Motor neuron (in vitro differentiated cells): ENCODE measurements at regions not wholly inside any gene's neighbourhood (a gene's known extent, or its start where the extent isn't known, plus 50 kb on each side); places are given as distances from the start of the nearest gene placed in this dataset.
A peak's percentile ranks its signal among the peaks of the same experiment; 100 is the strongest.

Experiments
- ATAC-seq, 8 experiments: fragments of 200-7000 bp; cut with Tn5 transposase; replicated peaks in 6 of 8; 2 replicates each; pipeline ENCODE4 v1.8.0; 2021; ENCODE audit warnings: mild to moderate bottlenecking in 8 of 8, moderate library complexity in 8 of 8
- H3K27ac ChIP-seq, 2 donors: fragments of 250-450 bp; sonication (Bioruptor Pico); 2 replicates each; pipeline ENCODE4 v1.9.0; 2021; ENCODE audit warnings: antibody characterized with exemption in 2 of 2, mild to moderate bottlenecking in 2 of 2, moderate library complexity in 1 of 2
- H3K4me1 ChIP-seq, 2 donors: fragments of 250-450 bp; sonication (Bioruptor Pico); replicated peaks in 1 of 2; 2 replicates each; pipeline ENCODE4 v1.6.1; 2021; ENCODE audit warnings: antibody characterized with exemption in 2 of 2, mild to moderate bottlenecking in 2 of 2, moderate library complexity in 1 of 2
- H3K4me3 ChIP-seq, 5 donors: fragments of 250-450 bp; sonication (Bioruptor Pico); 2 replicates each; pipeline ENCODE4 v1.9.0; 2021; ENCODE audit warnings: antibody characterized with exemption in 5 of 5, mild to moderate bottlenecking in 5 of 5, moderate library complexity in 4 of 5
- WGBS, 10 experiments: fragments of 450-650 bp; shearing (Covaris generic); methylation state at CpG; one replicate each; pipeline ENCODE4 v1.0.0; 2022; 5-methylcytosine and 5-hydroxymethylcytosine counted together
- in situ Hi-C, 9 experiments: fragments of 400-800 bp; cut with MboI; loops; one replicate each; pipeline ENCODE4 v1.15.0; 2021; ENCODE audit warnings: low sequenced_read_pairs in 9 of 9, low pct_unique_long_range_greater_than_20kb in 2 of 9; ENCODE audit not compliant: unreplicated experiment in 9 of 9

DNA sequence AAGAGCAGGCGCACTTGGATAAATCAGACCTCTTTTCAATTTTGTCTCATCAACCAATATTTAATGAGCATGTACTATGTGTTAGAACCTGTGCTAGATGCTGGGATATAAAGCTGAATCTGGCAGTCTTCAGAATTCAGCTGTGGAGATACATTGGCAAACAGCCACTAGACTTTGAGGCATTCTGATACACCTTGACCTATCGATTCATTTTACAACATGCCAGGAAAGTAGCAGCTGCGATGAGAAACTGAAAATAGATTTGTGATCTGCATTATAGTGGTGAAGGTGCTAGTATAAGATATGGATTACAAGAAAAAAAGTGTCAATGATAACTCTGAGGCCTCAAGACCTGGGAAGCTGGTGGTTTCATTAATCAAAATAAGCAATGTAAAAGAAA is 1338.1 kb upstream of the TENM4 start:
- in situ Hi-C loops: no loop called here
- WGBS, 10 experiments: 0 to 100% (median 89%) methylated on average over 1 to 3 of the region's 3 CpGs; no CpG with 5 or more reads in 2 of the 10 experiments
- peaks cover 0 to 6% of the 10 kb centered on the region in 2 donors for H3K4me1 ChIP-seq
- ATAC-seq: no peak
- no peak overlapping the region for H3K4me3 ChIP-seq
- no peak overlapping the region for H3K27ac ChIP-seq

DNA sequence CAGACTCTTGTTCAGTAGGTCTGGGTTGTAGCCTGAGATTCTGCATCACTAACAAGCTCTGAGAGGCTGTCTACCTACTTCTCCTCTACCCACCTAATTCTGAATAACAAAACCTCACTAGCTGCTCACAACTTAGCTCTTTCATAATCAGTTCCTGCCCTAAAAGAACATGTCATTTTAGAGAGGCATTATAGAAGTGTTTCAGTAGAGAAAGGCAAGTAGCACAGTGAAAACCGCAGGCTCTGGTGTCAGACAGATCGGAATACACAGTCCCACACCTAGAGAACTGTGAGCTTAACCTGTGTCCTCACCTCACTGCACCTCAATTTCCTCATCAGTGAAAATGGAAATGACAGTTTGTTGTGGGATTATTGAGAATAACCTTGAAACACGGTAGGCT is 1337.6 kb upstream of the TENM4 start:
- H3K4me3 ChIP-seq: no peak overlapping the region
- H3K27ac ChIP-seq: no peak overlapping the region
- peaks cover 0 to under 1% of the 10 kb centered on the region in 2 donors for H3K4me1 ChIP-seq
- 0 to 100% (median 78%) methylated on average over 1 to 3 of the region's 3 CpGs; no CpG with 5 or more reads in 2 of the 10 experiments for WGBS, 10 experiments
- no peak for ATAC-seq
- in situ Hi-C loops: no loop called here

DNA sequence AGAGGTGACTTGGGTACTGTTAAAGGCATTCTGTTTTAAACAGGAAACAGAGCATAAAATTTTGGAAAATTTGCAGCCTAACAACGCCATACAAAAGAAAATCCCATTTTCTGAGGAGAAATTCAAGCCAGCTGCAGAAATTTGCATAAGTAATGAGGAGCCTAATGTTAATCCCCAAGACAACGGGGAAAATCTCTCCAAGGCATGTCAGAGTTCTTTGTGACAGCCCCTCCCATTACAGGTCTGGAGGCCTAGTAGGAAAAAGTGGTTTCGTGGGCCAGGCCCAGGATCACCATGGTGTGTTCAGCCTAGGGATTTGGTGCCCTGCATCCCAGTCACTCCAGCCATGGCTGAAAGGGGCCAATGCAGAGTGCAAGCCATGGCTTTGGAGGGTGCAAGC is 1333.1 kb upstream of the TENM4 start:
- no peak overlapping the region for H3K4me3 ChIP-seq
- WGBS, 10 experiments: 0 to 100% (median 48%) methylated on average over 1 to 3 of the region's 3 CpGs; no CpG with 5 or more reads in 1 of the 10 experiments
- H3K27ac ChIP-seq: no peak overlapping the region
- H3K4me1 ChIP-seq: peaks cover 2 to 14% of the 10 kb centered on the region in 2 donors
- ATAC-seq: peak in 1 of 8 experiments; percentile 34
- in situ Hi-C loops: no loop called here

DNA sequence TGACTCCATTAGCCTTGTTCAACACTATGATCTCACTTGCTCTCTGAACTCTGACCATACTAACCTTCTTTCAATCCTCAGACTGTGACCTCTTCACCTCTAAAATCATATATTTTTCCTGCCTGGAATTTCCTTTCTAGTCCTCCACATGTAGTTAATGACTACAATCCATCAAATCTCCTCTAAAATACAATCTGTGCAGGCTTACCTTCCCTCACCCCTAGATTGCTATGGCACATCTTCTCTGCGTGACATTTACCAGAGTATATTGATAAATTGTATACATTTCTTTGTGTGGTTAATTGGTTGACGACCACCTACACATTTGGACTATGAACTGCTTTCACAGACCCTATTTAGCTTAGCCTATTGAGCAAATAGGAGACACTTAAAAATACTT is 1330.2 kb upstream of the TENM4 start:
- WGBS, 10 experiments: 20 to 78% (median 36%) methylated on average over 1 to 2 of the region's 2 CpGs; no CpG with 5 or more reads in 1 of the 10 experiments
- no peak overlapping the region for H3K4me3 ChIP-seq
- H3K4me1 ChIP-seq: peaks cover 2 to 14% of the 10 kb centered on the region in 2 donors
- peak in 4 of 8 experiments; percentile 32 to 77 (median 67) for ATAC-seq
- in situ Hi-C loops: no loop called here
- H3K27ac ChIP-seq: no peak overlapping the region

DNA sequence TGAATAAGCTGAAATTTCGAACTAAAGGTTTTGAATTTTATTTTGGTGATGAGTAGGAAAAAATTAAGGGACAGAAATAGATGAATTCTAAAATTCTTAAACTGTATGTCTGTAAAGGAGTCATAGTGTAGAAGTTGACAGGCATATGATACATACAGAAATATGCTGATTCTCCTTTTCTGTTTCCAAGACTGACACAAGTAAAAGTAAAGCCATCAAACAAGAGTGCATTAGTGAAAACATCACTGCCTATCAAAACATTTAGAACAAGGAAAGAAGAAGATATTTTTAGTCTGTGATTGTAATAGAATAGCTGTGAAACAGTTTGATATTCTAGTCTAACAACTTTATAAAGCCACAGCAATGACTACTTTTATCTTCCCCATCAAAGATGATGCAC is 1318.0 kb upstream of the TENM4 start:
- Histone ChIP-seq H3K4me3 (no peak overlapping the region), H3K4me1 (peaks cover 0 to 4% of the 10 kb centered on the region in 2 donors), H3K27ac (no peak overlapping the region)
- in situ Hi-C loops: no loop called here
- ATAC-seq: no peak
- 0 to 100% (median 70%) methylated on average over 1 of the region's 1 CpG; no CpG with 5 or more reads in 1 of the 10 experiments for WGBS, 10 experiments

DNA sequence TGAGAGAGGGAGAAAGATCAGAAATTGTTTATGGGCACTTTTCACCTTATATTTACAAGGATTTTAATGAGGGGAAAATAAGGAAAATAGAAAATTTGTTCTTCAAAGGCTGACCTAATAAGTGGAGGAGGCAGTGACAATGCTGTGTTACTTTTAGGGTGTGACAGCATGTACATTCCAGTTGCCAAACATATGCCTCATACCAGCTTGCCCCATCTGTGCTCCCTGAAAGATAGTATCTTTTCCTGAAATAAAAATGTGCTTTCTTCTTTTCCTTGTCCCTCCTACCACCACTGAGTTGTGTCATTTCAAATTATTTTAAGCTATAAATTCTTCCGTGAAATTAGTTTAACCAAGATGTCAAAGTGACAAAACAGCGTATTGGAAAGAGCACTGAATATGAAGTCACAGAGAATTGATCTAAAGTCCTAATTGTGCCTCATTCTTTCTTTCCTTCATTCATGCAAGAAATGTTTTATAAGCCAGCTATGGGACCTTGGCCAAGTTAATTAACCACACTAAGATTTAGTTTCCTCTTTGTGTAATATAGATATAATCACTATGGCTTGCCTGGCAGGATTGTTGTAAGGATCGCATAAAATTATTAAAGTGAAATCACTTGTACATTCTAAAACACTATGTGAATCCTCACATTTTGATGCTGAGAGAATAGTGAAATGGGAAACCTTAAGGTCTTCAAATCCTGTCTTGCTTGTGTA is 1307.5 kb upstream of the TENM4 start:
- in situ Hi-C loops: no loop called here
- Histone ChIP-seq H3K27ac (no peak overlapping the region), H3K4me1 (peaks cover 0 to 41% of the 10 kb centered on the region in 2 donors), H3K4me3 (no peak overlapping the region)
- WGBS, 10 experiments: 34 to 100% (median 90%) methylated on average over 2 to 3 of the region's 3 CpGs
- no peak for ATAC-seq

DNA sequence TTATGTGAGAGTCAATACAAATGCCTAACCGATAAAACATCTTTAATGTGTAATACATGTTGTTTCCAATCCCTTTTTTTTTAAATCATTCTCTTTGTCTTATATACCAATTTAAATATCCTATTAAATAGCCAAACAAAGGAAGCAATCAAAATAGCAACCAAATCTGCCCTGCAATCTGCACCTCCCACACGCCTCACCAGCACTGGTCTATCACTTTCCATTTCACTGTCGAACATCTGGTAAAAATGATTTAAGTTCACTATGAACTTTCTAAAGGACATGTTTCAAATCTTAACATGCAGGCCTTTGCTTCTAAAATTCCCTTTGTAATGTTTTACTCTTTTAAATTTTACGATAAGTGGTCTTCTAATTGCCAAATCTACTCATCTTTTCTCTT is 1305.5 kb upstream of the TENM4 start:
- Histone ChIP-seq H3K4me3 (no peak overlapping the region), H3K27ac (no peak overlapping the region), H3K4me1 (peaks cover 0 to 41% of the 10 kb centered on the region in 2 donors)
- in situ Hi-C loops: no loop called here
- 22 to 100% (median 90%) methylated on average over 1 to 4 of the region's 4 CpGs for WGBS, 10 experiments
- ATAC-seq: peak in 2 of 8 experiments; percentile 26 to 67

DNA sequence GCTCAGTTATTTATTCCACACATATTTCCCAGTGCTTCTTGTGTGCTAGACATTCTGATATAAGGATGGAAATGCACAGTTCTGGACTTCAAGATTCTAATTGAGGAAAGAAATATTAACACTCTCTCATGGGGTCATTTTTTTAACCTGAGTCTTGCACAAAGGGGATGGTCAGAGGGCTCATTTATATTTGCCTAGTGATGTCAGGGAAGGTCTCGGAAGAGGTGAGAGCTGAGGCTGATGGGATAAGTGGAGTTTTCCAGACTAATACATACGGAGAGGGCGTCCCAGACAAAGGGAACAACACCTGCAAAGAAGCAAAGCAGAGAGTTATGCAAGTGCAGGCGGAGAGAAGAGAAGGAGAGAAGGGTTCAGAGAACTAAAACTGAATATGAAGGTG is 1304.6 kb upstream of the TENM4 start:
- ATAC-seq: peak in 3 of 8 experiments; percentile 43 to 65 (median 53)
- H3K4me3 ChIP-seq: no peak overlapping the region
- 0 to 82% (median 63%) methylated on average over 1 to 4 of the region's 4 CpGs; no CpG with 5 or more reads in 4 of the 10 experiments for WGBS, 10 experiments
- H3K4me1 ChIP-seq: peaks cover 0 to 41% of the 10 kb centered on the region in 2 donors
- H3K27ac ChIP-seq: peak overlapping the region in 1 of 2 donors; percentile 19
- in situ Hi-C loops: no loop called here

DNA sequence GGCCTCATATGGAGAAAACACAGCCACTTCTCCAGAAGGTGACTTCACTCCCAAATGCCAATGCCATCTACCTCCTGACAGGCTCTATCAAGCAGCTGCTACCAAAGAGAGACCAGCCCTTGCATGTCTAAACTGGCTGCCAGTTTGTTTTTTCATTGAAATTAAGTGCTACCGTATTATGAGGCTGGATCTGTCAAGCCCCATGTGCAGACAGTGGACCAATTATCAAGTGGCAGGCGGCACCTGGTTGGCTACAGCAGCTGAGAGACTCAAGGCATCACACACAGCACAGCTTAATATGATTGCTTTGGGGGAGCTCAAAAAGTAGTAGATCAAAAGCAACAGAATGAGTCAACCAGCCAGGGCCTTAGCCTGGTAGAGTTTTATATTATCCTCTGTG is 1293.0 kb upstream of the TENM4 start:
- in situ Hi-C loops: no loop called here
- WGBS, 10 experiments: 24 to 100% (median 80%) methylated on average over 1 to 2 of the region's 2 CpGs; no CpG with 5 or more reads in 3 of the 10 experiments

DNA sequence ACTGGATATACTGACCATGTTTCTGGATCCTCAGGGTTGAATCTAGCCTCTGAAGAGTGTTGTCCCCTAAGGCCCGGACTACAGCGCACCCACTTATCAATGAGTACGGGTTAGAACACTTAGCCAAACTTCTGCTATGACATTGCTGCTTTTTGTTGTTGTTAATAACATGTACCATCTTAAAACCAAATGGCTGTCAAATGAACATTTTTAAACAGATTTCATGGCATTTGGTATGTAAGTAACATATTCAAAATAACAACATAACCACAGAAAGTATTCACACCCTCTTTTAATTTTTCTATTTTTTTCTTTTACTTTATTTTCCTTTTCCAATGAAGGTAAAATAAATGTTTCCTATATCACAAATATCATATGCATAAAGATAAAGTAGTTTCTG is 1292.5 kb upstream of the TENM4 start:
- H3K4me1 ChIP-seq: no peaks in the 10 kb centered on the region
- no peak overlapping the region for H3K27ac ChIP-seq
- WGBS, 10 experiments: 83 to 100% (median 100%) methylated on average over 1 to 3 of the region's 3 CpGs; no CpG with 5 or more reads in 1 of the 10 experiments
- H3K4me3 ChIP-seq: no peak overlapping the region
- no peak for ATAC-seq
- in situ Hi-C loops: no loop called here

More for the DNA sequence above, 1293.0 kb upstream of the TENM4 start:
- peak in 2 of 8 experiments; percentile 24 to 81 for ATAC-seq
- H3K4me1 ChIP-seq: no peaks in the 10 kb centered on the region
- no peak overlapping the region for H3K4me3 ChIP-seq
- H3K27ac ChIP-seq: no peak overlapping the region

DNA sequence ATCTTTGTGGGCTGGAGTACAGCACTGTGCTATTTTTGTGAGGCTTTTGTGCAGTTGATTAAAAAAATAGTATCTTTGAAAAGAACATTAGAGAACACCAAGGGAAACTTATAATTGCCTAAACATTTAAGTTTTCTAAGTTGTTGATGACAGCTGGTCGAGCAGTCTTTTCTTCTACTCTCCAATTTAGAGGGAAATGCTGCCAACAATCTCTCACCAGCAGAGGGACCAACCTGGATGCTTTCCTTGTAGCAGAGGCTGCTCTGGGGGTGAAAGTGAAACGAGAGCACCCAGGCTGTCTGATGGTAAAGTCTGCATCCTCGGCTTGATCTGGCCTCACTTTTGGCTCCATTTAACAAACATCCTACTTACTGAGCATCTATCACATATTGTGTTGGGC is 1286.5 kb upstream of the TENM4 start:
- peak in 3 of 8 experiments; percentile 32 to 71 (median 56) for ATAC-seq
- H3K4me3 ChIP-seq: no peak overlapping the region
- H3K27ac ChIP-seq: no peak overlapping the region
- in situ Hi-C loops: no loop called here
- H3K4me1 ChIP-seq: peaks cover 5 to 10% of the 10 kb centered on the region in 2 donors
- WGBS, 10 experiments: 0 to 56% (median 31%) methylated on average over 1 to 3 of the region's 3 CpGs; no CpG with 5 or more reads in 2 of the 10 experiments

DNA sequence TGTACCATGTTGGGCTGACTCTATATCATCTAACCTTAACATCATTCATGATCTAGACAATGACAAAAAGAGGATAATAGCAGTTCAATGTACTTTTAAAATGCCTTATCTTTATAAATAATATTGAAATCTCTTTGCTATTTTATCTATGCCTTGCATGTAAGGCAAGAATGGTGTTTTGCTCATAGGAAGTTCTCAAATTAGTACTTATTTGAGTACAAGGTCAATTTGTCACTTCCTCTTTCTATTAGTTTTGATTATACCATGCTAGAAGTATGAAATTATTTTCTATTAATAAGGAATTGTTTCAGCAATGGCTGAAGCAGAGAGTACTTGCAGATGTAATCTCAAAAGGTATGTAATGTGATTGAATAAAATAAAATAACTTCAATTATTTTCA is 1285.4 kb upstream of the TENM4 start:
- in situ Hi-C loops: no loop called here
- H3K4me3 ChIP-seq: no peak overlapping the region
- H3K27ac ChIP-seq: no peak overlapping the region
- peaks cover 8 to 10% of the 10 kb centered on the region in 2 donors for H3K4me1 ChIP-seq
- no peak for ATAC-seq

DNA sequence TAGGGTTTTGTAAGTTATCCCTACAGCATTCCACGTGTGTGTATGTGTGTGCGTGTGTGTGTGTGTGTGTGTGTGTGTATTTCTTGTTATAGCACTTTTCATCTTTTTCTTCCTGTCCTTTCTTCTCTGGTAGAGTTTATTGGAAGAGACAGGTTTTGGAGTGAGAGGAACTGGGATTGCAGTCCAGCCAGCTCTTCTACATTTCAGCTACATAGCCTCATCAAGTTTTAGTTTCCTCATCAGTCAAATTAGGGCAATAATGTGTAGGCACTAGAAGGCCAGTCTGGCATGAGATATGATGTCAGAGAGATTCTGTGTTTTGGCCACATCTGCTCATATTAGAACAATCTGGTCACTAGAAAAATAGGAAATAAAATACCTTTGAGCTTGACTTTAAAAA is 1283.5 kb upstream of the TENM4 start:
- Histone ChIP-seq H3K4me1 (peaks cover 8 to 10% of the 10 kb centered on the region in 2 donors), H3K27ac (no peak overlapping the region), H3K4me3 (no peak overlapping the region)
- in situ Hi-C loops: loop anchor here in 1 of 9 experiments (25.0 kb wide), 1 partner anchor 112 kb away; no protein-coding TSS in a partner anchor
- WGBS, 10 experiments: 35 to 79% (median 68%) methylated on average over 2 of the region's 2 CpGs; no CpG with 5 or more reads in 5 of the 10 experiments
- no peak for ATAC-seq
